Suppressor macrophage (primary cell): ENCODE measurements at regions not wholly inside any gene's neighbourhood (a gene's known extent, or its start where the extent isn't known, plus 50 kb on each side); places are given as distances from the start of the nearest gene placed in this dataset.
A peak's percentile ranks its signal among the peaks of the same experiment; 100 is the strongest.
"Not testable (repeated sequence)": the region's sequence is repeated elsewhere in the genome, so short reads cannot be mapped to it uniquely, and the experiment has no call there.

Source experiments
- DNase-seq, 4 experiments: peaks; one replicate each; pipeline ENCODE4 v3.0.0-alpha.2; 2020 to 2022

DNA sequence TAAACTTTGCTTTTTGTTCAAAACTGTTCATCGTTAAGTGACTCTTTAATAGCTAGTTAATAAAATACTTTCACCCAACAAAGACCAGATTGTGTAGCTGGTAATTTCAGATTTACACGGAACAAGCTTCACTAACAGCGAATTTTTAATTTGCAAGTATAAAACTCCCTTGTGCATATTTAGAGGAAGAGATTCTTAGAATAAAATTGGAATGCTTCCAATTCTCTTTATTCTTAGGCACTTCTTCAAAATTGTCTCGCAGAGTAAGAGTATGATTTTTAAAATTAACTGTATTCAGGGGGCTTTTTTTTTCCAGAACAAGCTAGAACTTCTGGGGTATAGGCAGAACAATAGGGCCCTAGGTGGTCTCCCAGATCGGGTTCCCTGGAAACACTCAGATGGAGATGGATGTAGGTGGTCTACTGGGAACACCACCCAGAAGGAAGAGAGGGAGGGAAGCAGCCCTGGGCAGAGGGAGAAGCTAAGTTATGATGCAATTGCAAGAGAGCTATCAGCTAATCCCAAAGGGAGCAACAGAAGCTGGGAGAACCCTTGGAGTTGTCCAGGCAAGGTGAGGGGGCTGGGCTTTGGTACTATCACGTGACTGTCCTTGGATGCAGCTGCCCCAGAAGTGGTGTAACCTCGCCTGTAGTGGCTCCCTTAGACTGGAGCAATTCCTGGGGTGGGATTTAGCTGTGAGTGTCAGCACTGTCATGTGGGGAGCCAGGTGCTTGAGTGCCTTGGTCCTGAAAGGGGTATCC is 151.7 kb upstream of the ASB18 start:
- peak in 1 of 4 experiments; percentile 5 for DNase-seq

DNA sequence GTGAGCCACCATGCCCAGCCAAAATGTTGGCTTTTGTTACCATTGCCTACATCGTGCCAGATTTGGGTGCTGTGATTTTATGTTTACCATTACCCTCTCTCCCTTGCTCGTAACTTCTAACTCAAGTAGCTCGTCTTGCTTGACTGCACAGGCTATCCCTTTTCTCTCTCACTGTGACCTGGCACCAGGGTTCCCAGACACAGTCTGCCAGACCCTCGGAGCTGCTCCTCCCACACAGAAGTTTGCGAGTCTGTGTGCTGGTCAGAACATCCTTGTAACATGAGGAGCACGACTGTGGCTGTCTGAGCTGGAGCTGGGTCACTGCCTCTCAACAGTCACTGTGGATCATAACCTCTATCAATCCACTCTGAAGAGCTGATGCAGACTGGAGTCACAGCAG is 152.5 kb upstream of the ACKR3 start:
- DNase-seq, result no peak

DNA sequence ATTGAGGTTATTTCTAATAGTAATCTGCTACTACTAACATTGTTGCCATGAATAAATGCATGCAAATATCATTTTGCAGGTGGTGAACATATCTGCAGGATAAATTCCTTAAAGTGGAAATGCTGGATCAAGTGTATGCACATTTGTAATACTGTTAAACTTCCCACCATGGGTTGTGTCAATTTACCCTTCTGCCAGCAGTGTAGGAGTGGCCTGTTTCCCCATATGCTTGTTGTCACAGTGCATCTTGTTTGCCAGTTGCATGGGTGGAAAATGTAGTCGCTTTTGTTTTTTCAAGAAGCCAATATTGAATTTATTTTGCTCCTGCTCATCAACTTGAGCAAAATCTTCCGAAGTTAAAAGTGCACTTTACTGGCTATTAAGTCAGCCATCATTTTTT is 139.0 kb upstream of the ACKR3 start:
- no peak for DNase-seq

GRCh38 chr2:236434593-236434992 is 135.0 kb upstream of the ACKR3 start:
- no peak for DNase-seq

DNA sequence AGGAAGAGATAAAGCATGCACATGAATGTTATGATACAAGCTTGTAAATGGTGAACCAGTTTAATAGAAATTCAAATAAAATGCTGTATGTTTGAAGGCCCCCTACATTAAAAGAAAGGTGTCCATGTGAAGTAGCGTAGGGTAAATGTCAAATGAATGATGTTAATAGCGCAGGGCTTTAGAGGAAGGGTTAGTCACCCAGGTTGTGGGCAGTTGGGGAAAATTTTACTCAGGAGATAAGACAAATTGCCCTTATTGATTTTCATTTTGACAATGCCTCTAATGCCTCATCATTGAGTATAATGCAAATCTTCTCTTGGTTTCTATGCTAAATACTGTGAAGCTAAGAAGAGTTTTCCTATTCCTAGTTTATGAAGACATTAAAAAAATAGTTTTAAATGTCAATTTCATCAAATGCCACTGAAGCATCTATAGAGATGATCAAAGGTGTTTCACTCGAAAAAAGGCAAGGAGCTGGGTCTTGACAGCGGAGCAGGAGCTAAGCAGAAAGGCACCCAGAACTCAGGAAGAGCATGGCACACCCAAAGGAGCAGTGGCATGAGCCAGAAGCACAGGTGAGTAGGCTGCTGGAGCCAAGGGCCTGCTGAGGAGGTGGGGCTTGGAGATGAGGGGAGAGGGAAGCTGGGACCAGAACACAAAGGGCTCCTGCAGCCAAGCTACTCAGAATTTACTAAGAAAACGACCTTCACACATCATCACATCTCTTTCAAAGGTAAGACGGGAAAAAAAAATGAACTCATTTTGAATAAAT is 129.3 kb upstream of the ACKR3 start:
- DNase-seq, result no peak

- no peak for DNase-seq
Observed at GRCh38 chr2:236444187-236444586, 125.4 kb upstream of the ACKR3 start.

- DNase-seq, result no peak
Observed at GRCh38 chr2:236445678-236446077, 123.9 kb upstream of the ACKR3 start.

- DNase-seq, result no peak
Observed at GRCh38 chr2:236446521-236446920, 123.1 kb upstream of the ACKR3 start.

GRCh38 chr2:236449167-236449761 is 120.4 kb upstream of the ACKR3 start:
- DNase-seq, result no peak

- DNase-seq, result no peak
Observed at GRCh38 chr2:236452238-236452637, 117.4 kb upstream of the ACKR3 start.

- DNase-seq, result no peak
Observed at GRCh38 chr2:236454076-236454475, 115.5 kb upstream of the ACKR3 start.

GRCh38 chr2:236459393-236459792 is 110.2 kb upstream of the ACKR3 start:
- DNase-seq, result no peak

DNA sequence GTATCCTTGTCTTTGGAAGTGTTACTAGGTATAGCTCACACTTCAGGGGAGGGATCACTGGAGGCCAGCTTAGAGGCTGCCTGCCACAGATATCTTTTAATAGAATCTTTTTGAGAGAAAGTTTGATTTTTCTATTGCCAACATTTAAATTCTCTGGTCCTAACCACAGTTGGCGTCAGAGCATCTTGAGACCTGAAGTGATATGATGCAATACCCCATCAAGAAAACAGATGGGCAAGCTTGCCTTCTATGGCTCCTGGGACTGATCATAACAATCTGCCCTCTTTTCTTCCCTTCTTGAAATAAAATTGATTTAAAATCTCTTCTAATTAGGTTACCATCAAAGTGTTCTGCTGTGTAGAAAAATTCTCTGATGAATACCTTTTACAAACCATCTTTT is 105.5 kb upstream of the ACKR3 start:
- no peak for DNase-seq

- no peak for DNase-seq
Observed at GRCh38 chr2:236472720-236473495, 96.7 kb upstream of the ACKR3 start.

DNA sequence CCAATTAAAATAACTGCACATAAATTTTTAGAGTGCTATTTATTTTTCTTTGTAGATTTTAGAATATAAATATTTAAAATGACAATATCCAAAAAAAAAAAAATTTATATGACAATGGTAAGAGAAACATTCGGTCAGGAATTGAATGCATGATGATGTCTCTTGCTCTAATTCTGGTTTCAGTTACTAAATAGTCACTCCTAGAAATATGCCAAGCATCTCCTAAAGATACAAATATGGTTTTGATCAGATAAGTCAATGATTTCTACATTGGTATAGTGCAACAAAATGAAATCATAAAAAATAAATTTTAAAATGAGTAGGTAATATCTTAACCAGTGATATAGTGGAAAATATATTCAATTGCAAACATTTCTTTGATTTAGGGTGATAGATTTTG is 95.9 kb upstream of the ACKR3 start:
- DNase-seq, result no peak

GRCh38 chr2:236479814-236480213 is 89.8 kb upstream of the ACKR3 start:
- DNase-seq, result no peak

DNA sequence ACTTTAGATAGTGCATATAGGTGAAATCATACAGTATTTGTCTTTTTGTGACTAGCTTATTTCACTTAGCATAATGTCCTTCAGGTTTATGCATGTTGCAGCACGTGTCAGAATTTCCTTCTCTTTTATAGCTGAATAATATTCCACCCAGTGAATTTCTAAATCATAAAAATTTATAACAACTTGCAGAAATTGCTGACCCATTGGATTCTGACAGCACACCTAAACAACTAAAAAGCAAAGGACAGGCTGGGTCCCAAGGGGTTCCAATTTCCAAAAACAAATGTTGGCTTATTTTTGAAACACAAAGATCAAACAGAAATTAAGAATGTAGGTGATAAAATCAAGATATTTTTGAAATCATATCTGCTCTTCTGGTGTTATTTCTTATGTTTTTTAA is 86.5 kb upstream of the ACKR3 start:
- DNase-seq, result no peak

DNA sequence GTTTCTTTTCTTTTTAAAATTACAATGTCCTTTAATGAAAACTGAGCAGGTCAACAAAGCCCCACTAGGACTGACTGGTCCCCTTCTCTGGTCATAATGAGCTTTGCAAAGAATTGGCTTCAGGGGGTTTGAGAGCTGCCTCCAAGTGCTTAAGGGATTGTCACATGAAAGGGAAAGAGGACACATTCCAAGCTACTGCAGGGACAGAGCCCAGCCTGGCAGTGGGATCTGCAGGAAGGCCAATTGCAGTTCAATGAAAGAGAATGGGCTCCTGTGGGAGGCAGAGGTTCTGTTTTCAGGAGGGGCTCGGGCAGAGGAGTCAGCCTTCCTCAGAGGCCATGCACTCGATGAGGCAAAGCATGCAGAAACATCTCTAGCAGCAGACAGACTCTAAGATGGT is 84.1 kb upstream of the ACKR3 start:
- no peak for DNase-seq

DNA sequence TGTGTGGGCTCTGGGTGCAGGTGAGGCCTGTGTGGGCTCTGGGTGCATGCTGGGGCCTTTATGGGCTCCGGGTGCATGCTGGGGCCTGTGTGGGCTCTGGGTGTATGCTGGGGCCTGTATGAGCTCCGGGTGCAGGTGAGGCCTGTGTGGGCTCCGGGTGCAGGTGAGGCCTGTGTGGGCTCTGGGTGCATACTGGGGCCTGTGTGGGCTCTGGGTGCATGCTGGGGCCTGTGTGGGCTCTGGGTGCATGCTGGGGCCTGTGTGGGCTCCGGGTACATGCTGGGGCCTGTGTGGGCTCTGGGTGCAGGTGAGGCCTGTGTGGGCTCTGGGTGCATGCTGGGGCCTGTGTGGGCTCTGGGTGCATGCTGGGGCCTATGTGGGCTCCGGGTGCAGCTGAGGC is 80.5 kb upstream of the ACKR3 start:
- not testable (repeated sequence) for DNase-seq

DNA sequence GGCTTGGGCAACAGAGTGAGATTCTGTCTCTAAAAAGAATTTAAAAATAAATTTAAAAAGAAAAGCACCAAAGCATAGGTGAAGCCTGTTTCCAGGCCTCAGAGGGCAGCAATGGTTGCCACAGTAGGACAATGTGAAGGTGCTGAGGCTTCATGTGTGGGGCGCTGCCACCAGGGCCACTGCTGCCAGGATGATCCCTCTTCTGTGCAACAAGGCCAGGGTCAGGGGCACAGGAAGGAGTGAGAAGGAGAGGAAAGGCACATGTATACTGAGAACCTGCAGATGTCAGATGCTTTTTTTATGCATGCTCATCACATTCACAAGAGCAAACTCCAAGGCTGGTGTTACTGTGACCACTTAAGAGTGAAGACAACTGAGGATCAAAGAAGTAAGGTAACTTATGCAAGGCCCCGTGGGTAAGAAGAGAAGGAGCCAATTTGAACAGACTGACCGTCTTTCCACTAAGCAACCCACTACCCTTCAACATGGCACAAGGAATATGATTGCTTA is 79.7 kb upstream of the ACKR3 start:
- DNase-seq, result no peak

DNA sequence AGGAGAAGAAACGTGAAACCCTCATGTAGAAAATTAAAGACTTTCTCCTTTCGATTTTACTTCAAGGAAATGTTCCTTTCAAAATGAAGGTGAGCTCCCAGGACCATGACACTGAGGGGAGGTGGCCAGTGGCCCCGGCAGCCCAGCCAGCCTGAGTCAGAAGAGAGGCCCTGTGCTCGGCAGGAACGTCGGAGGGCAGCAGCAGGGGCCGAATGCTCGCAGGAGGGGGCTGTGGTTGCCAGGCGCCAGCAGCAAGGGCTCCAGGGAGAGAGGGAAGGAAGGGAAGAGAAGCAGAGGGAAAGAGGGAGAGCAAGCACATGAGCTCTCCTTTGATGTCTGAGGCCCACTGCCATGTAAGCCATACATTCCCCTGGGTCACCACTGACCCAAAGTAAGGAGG is 73.3 kb upstream of the ACKR3 start:
- no peak for DNase-seq

DNA sequence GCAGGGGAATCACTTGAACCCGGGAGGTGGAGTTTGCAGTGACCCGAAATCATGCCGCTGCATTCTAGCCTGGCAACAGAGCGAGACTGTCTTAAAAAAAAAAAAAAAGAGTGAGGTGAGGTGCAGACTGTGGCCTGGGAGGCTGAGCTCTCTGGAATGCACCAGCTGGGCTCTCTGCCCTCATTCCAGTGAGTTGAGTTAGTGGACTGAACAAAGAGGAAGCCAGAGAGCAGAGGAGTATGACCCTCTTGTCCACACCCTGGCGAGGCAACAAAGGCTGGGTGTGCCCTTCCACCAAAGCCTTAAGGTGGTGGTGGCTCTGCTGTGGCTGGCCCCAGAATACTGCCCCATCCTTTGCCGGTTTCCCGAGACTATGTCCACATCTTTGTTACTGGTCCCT is 71.3 kb upstream of the ACKR3 start:
- DNase-seq, result peak in 3 of 4 experiments; percentile 21 to 40 (median 27)
